K562 (cell line): ENCODE measurements at regions not wholly inside any gene's neighbourhood (a gene's known extent, or its start where the extent isn't known, plus 50 kb on each side); places are given as distances from the start of the nearest gene placed in this dataset.

Experiments
- BRCA1 ChIP-seq, 2 experiments: fragments of 450-650 bp in 1 of 2; sonication (generic) in 1 of 2; formaldehyde crosslinking in 1 of 2; IDR thresholded peaks; 2 replicates each; pipeline versions ENCODE4 v1.5.0 to v1.6.1; 2017 to 2020; ENCODE audit warnings: mild to moderate bottlenecking in 1 of 2, missing genetic modification reagents in 1 of 2
- EP300 ChIP-seq: IDR thresholded peaks from 2 replicates; pipeline ENCODE4 v1.6.1; 2012; ENCODE audit warnings: low read length, improper control_type of control experiment
- ETV1 ChIP-seq: fragments of 450-650 bp; conservative IDR thresholded peaks from 2 replicates; pipeline ENCODE4 v1.6.1; 2016; ENCODE audit warnings: missing genetic modification characterization, control low read depth, low read depth, missing compliant biosample characterization
- EWSR1 ChIP-seq: fragments of 450-650 bp; IDR thresholded peaks from 2 replicates; pipeline ENCODE4 v1.6.1; 2018; ENCODE audit warnings: borderline replicate concordance, mild to moderate bottlenecking, low read depth, moderate library complexity; ENCODE audit not compliant: partially characterized antibody
- GABPB1 ChIP-seq: sonication (generic); formaldehyde crosslinking; IDR thresholded peaks from 2 replicates; pipeline ENCODE4 v1.8.0; 2022; ENCODE audit warnings: mild to moderate bottlenecking, missing genetic modification reagents
- HCFC1 ChIP-seq: IDR thresholded peaks from 2 replicates; pipeline ENCODE4 v1.6.1; 2012; ENCODE audit warnings: low read depth, low read length, improper control_type of control experiment
- MGA ChIP-seq: fragments of 450-650 bp; IDR thresholded peaks from 2 replicates; pipeline ENCODE4 v1.6.1; 2016; ENCODE audit warnings: mild to moderate bottlenecking, moderate library complexity
- RFX5 ChIP-seq: IDR thresholded peaks from 2 replicates; pipeline ENCODE4 v1.6.1; 2011; ENCODE audit warnings: low read depth, mild to moderate bottlenecking, improper control_type of control experiment, low read length
- SNRNP70 ChIP-seq: fragments of 200-400 bp; formaldehyde crosslinking; optimal IDR thresholded peaks from 2 replicates; pipeline ENCODE3; 2017; ENCODE audit warnings: low read depth, low read length
- ZBTB43 ChIP-seq: sonication (generic); formaldehyde crosslinking; IDR thresholded peaks from 2 replicates; pipeline ENCODE4 v1.8.0; 2023; ENCODE audit warnings: mild to moderate bottlenecking, missing genetic modification reagents
- ZFP30 ChIP-seq: fragments of 250-450 bp; sonication (Bioruptor Pico); IDR thresholded peaks from 2 replicates; pipeline ENCODE4 v1.8.0; 2022; ENCODE audit warnings: moderate library complexity, mild to moderate bottlenecking, inconsistent platforms, borderline replicate concordance
- ZNF140 ChIP-seq: fragments of 250-450 bp; sonication (Bioruptor Pico); IDR thresholded peaks from 2 replicates; pipeline ENCODE4 v1.8.0; 2021; ENCODE audit warnings: moderate library complexity, mild to moderate bottlenecking, inconsistent platforms
- ZNF174 ChIP-seq: fragments of 250-450 bp; sonication (Bioruptor Pico); IDR thresholded peaks from 2 replicates; pipeline ENCODE4 v1.4.0; 2020; ENCODE audit warnings: mild to moderate bottlenecking
- ZNF561 ChIP-seq: fragments of 450-650 bp; formaldehyde crosslinking; conservative IDR thresholded peaks from 2 replicates; pipeline ENCODE4 v1.4.0; 2020; ENCODE audit warnings: mild to moderate bottlenecking, moderate library complexity
- TF ChIP-seq, protein P1 (sequence below): fragments of 450-650 bp; IDR thresholded peaks from 2 replicates; pipeline ENCODE4 v1.6.1; 2017; ENCODE audit warnings: mild to moderate bottlenecking, moderate library complexity

DNA sequence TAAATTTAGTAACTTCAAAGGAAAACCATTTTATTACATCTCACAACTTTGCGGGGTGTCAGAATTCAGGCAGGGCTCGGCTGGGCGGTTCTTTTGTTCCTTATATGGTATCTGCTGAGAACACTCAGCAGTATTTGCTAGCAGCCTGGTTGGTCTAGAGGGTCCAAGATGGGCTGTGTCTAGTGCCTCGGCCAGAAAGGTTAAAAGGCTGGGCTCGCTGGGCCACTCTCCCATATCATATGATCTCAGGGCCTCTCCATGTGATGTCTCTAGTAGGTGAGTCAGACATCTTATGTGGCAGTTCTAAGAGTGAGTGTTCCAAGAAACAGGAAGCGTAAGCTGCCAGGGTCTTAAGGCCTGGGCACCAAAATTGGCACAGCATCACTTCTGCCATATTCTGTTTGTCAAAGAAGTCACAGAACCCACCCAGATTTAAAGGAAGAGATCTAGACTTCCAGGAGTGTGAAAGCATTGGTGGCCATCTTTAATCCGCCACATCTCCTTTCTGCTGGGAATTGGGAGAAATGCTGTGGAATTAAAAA, 100.9 kb upstream of the ATP6AP2 start (continued):
- TF ChIP-seq MGA (no peak; the same call in 1 of the 2 replicates), SNRNP70 (no peak), ZBTB43 (CRISPR knock-in tag) (no peak), ZNF561 (CRISPR knock-in tag) (no peak), ZFP30 (CRISPR knock-in tag) (no peak), EP300 (no peak), ETV1 (tag) (peak; percentile 48), GABPB1 (CRISPR knock-in tag) (no peak), HCFC1 (no peak), EWSR1 (no peak), RFX5 (no peak), BRCA1 (IDR thresholded peaks at IDR 0.05) (no peak), BRCA1 (CRISPR knock-in tag; IDR thresholded peaks at IDR 0.05) (no peak), ZNF174 (CRISPR knock-in tag) (no peak), ZNF140 (no peak)
- TF ChIP-seq, protein P1, sequence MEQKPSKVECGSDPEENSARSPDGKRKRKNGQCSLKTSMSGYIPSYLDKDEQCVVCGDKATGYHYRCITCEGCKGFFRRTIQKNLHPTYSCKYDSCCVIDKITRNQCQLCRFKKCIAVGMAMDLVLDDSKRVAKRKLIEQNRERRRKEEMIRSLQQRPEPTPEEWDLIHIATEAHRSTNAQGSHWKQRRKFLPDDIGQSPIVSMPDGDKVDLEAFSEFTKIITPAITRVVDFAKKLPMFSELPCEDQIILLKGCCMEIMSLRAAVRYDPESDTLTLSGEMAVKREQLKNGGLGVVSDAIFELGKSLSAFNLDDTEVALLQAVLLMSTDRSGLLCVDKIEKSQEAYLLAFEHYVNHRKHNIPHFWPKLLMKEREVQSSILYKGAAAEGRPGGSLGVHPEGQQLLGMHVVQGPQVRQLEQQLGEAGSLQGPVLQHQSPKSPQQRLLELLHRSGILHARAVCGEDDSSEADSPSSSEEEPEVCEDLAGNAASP = no peak
